ENCODE measurements at regions not wholly inside any gene's neighbourhood (a gene's known extent, or its start where the extent isn't known, plus 50 kb on each side); places are given as distances from the start of the nearest gene placed in this dataset.
A peak's percentile ranks its signal among the peaks of the same experiment; 100 is the strongest.

DNA sequence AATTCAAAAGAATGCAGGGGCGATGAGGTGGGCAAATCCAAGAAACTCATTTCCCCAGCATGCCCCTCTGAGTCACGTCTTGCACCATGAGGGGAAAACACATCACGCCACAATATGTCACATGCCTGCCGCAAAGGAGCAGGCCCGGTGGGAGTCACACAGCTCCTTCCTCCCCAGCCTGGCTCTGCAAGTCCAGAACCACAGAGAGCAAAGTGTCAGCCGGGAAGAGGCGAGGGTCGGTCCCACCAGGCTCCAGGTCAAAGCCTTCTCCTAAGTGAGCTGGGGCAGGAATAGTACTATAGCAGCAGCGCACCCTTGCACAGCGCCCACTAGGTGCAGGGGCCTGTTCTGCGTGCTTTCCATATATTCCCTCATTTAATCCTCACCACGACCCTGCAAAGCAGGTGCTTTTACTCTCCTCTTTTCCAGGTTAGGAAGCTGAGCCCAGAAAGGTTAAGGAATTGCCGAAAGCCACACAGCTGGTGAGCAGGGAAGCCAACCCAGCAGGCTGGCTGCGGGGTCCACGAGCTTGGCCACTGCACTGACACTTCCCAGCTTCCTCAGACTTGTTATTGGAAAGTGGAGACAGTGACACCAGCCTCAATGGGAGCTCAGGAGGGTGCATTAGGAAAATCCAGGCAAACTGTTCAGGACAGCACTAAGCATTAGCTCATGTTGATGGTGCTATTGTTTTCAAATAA lies 94.0 kb upstream of the ZMIZ1 start:
- Mint-ChIP-seq H3K9me3 (no peaks in the 10 kb centered on the region), H3K4me1 (peaks cover 27% of the 10 kb centered on the region), H3K36me3 (no peaks in the 10 kb centered on the region), H3K27me3 (no peaks in the 10 kb centered on the region), H3K4me3 (peak overlapping the region; percentile 95), H3K27ac (peak overlapping the region; percentile 100)
- DNase-seq = peak; percentile 77

DNA sequence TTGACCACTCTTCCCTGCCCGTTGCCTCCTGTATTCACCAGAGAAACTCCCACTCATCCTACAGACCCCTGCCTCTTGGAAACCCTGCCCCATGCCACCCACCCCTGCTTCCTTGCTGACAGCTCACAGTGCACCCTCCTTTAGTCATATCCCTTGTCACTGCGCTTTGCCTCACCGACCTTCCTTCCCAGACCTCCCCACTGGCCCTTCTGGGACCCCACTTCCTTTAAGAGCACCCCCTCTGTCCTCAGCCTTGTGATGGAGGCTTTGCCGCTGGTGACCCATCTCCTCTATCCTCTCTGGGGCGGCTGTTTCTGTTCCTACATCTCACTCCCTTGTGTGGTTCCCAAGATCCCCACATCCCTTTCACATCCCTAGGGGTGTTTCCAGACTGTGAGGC lies 92.8 kb upstream of the ZMIZ1 start:
- peaks cover 28% of the 10 kb centered on the region for H3K4me1 Mint-ChIP-seq
- no peaks in the 10 kb centered on the region for H3K27me3 Mint-ChIP-seq
- peak overlapping the region; percentile 43 for H3K27ac Mint-ChIP-seq
- no peaks in the 10 kb centered on the region for H3K9me3 Mint-ChIP-seq
- H3K36me3 Mint-ChIP-seq = no peaks in the 10 kb centered on the region
- H3K4me3 Mint-ChIP-seq = no peak overlapping the region
- no peak for DNase-seq

DNA sequence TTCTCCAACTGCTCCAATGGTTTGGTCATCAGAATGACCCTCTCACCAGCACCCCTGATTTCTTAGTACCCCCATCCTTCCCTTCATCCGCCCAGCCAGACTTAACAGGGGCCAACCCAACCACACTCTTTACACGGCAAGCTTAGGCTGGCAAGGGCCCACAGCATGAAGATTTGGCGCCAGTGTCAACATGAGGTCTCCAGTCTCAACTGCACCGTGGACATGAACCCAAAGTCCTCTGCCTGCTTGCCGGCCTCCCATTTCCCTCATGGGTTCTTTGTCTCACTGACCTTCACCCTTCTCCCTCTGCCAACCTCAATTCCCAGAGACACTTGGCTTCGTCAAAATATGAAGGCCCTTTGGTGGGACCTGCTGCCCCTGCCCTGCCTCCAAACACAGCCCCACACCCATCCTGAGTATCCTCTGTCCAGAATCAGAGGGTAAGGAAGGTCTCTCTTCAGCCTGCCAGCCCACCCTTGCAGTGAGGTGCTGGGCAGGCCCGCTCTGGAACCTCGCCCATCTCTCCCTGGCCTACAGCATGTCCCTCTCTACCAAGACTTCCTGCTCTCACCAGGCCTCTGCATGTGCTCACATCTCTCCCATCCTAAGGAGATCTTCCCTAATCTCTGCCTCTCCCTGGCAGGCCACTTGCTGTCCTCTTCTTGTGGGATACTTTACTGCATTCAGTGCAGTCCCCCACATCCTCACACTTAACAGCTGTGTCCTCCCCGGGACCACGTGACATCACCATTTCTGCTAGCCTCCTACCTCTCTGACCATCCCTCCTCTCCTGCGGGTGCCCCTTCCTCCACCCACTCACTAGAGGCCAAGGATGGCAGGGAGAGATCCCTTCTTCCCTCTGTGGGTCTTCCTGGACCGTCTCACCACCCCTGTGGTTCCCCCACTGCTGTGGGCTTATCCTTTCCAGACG lies 91.7 kb upstream of the ZMIZ1 start:
- no peaks in the 10 kb centered on the region for H3K9me3 Mint-ChIP-seq
- peaks cover 36% of the 10 kb centered on the region for H3K4me1 Mint-ChIP-seq
- no peak for DNase-seq
- no peaks in the 10 kb centered on the region for H3K27me3 Mint-ChIP-seq
- H3K4me3 Mint-ChIP-seq = no peak overlapping the region
- H3K36me3 Mint-ChIP-seq = no peaks in the 10 kb centered on the region
- H3K27ac Mint-ChIP-seq = peak overlapping the region; percentile 27

DNA sequence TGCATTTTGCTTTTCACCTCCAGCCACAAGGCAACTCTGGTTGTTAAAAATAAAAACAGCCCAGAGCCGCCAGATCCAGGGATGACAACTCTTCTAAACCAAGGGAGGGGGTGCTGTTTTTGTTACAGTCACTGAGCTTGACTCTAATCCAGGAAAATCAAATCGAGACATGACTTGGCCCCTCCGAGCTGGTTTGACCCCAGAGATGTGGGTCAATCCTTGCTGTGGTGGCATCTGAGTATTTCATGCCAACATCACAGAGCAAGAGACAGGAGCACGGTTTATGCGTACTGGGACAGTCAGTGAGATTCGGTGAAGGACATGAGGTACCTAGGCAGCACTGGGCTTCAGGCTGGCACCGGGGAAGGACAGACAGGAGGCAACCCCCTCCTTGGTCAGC lies 88.8 kb upstream of the ZMIZ1 start:
- peaks cover 23% of the 10 kb centered on the region for H3K4me1 Mint-ChIP-seq
- no peaks in the 10 kb centered on the region for H3K9me3 Mint-ChIP-seq
- no peaks in the 10 kb centered on the region for H3K27me3 Mint-ChIP-seq
- no peak overlapping the region for H3K4me3 Mint-ChIP-seq
- no peak for DNase-seq
- H3K27ac Mint-ChIP-seq = no peak overlapping the region
- no peaks in the 10 kb centered on the region for H3K36me3 Mint-ChIP-seq

DNA sequence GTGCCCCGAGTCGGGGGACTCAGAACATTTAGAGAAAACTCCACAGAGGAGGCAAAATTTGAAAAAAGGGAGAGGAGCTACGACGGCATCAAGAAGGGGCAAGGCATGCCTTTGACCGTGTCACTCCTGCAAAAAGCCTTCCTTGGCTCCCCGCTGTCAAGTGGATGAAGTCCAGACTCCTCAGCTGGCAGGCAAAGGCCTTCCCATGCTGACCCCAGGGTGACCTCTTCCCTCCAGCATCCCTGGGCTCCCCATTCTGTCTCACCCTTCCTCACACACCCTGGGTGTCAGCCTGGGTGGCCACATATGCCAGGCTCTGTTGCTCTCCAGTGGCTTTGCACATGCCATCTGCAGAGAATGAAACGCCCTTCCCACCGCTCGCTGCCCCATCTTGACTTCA lies 88.4 kb upstream of the ZMIZ1 start:
- no peaks in the 10 kb centered on the region for H3K36me3 Mint-ChIP-seq
- no peak overlapping the region for H3K4me3 Mint-ChIP-seq
- H3K9me3 Mint-ChIP-seq = no peaks in the 10 kb centered on the region
- DNase-seq = no peak
- H3K4me1 Mint-ChIP-seq = peaks cover 20% of the 10 kb centered on the region
- no peak overlapping the region for H3K27ac Mint-ChIP-seq
- H3K27me3 Mint-ChIP-seq = no peaks in the 10 kb centered on the region

DNA sequence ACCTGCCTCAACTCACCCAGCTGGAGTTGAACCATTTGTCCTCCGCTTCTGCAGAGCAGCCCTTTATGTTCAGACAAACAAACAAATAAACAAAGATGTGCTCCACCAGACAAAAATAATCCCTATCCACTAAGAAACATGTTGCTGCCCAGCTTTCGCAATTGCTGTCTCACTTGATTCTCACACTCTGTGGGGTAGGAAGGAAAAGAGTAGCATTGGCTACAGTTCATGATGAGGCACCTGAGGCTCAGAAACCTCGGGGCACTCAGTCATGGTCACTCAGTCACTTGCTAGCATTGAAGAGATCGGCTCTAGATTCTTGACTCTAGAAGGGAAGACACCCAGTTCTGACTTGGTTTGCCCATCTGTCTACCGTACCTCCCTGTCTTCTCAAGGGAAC lies 88.0 kb upstream of the ZMIZ1 start:
- no peak for DNase-seq
- H3K27me3 Mint-ChIP-seq = no peaks in the 10 kb centered on the region
- H3K27ac Mint-ChIP-seq = no peak overlapping the region
- no peaks in the 10 kb centered on the region for H3K9me3 Mint-ChIP-seq
- no peak overlapping the region for H3K4me3 Mint-ChIP-seq
- no peaks in the 10 kb centered on the region for H3K36me3 Mint-ChIP-seq
- H3K4me1 Mint-ChIP-seq = peaks cover 15% of the 10 kb centered on the region

DNA sequence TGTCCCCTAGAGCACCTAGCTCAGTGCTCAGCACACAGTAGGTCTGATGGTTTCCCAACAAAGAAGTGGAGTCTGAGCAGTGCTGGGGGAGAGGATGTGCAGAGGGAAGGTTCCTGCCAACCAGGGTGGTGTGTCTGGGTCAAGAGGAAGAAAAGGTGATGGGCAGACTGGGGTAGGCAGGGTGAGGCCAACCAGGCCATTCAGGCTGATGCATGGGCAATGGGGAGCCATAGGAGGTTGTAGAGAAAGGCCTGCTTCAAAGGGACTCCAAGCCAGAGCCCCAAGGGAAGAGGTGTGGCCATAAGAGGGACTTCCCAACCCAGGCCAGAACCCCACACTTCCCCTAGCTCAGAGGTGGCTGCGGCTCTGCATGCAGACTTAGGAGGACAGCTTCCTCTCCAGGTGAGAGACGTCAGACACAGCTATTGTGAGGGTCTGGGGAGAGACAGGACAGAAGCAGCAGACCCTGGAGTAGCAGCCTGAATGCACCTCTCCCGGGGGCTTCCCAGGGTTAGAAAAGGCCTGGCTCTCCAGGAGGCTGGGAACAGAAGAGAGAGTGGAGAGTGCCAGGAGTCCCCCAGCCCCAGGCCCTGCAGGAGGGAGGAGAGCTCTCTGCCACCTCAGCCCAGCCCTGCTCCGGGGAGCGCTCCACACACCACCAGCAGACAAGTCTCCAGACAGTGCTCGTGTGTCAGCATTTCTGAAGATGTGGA lies 87.4 kb upstream of the ZMIZ1 start:
- peak; percentile 37 for DNase-seq

DNA sequence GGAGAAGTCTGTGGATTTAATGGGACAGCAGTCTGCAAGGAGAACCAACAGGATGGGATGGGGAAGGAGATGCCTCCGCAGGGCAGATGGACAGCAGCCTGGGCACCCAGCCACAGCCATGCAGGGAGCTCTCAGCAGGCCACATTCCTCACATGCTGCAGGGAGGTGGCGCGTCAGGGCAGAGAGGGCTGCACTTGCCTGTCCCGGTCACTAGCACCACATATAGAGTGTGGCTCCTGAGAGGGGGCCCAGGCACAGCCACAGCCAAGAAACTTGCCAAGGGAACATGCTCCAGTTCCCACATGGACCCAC lies 86.8 kb upstream of the ZMIZ1 start:
- no peak for DNase-seq
- Mint-ChIP-seq H3K36me3 (no peaks in the 10 kb centered on the region), H3K27me3 (no peaks in the 10 kb centered on the region), H3K4me1 (peaks cover 13% of the 10 kb centered on the region), H3K9me3 (no peaks in the 10 kb centered on the region), H3K27ac (no peak overlapping the region), H3K4me3 (no peak overlapping the region)

More for the DNA sequence above, 87.4 kb upstream of the ZMIZ1 start:
- Mint-ChIP-seq H3K27me3 (no peaks in the 10 kb centered on the region), H3K4me3 (peak overlapping the region; percentile 11), H3K36me3 (no peaks in the 10 kb centered on the region), H3K9me3 (no peaks in the 10 kb centered on the region), H3K27ac (no peak overlapping the region), H3K4me1 (peaks cover 13% of the 10 kb centered on the region)

DNA sequence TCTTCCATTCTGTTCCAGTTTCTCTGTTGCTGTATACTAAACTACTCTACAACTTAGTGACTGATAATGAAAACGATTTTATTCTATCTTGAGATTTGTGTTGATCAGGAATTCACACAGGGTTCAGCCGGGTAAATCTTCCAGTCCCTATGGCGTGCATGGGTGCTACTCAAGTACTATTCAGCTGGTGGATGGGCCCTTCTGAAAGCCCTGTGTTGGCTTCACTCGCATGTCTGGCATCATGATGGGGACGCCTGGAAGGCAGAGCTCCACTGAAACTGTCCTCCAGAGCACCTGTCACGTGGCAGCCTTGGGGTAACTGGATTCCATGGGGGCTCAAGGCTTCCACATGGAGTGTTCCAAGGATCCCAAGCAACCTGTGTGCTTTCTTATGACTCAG lies 86.0 kb upstream of the ZMIZ1 start:
- Mint-ChIP-seq H3K36me3 (no peaks in the 10 kb centered on the region), H3K4me3 (no peak overlapping the region), H3K4me1 (peaks cover 13% of the 10 kb centered on the region), H3K9me3 (no peaks in the 10 kb centered on the region), H3K27ac (no peak overlapping the region), H3K27me3 (no peaks in the 10 kb centered on the region)
- DNase-seq = no peak

DNA sequence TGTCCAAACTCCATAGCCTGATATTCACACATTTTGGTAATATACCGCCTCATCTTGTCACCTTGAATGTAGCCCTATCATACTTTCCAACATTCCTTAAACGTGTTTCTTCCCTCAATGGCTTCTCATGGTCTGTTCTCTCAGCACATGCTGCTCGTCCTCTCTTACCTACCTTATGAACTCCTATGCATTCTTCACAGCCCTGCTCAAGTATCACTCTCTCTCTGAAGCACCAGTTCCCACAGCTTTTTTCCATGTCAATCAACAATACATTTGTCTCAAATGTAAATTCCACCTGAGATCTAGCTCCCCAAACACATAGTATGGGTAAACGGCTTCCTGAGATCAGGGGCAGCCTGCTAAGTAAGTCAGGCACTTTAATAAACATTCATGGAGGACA lies 85.2 kb upstream of the ZMIZ1 start:
- no peaks in the 10 kb centered on the region for H3K9me3 Mint-ChIP-seq
- H3K4me1 Mint-ChIP-seq = peaks cover 9% of the 10 kb centered on the region
- no peaks in the 10 kb centered on the region for H3K27me3 Mint-ChIP-seq
- H3K36me3 Mint-ChIP-seq = no peaks in the 10 kb centered on the region
- no peak overlapping the region for H3K27ac Mint-ChIP-seq
- DNase-seq = no peak
- no peak overlapping the region for H3K4me3 Mint-ChIP-seq

DNA sequence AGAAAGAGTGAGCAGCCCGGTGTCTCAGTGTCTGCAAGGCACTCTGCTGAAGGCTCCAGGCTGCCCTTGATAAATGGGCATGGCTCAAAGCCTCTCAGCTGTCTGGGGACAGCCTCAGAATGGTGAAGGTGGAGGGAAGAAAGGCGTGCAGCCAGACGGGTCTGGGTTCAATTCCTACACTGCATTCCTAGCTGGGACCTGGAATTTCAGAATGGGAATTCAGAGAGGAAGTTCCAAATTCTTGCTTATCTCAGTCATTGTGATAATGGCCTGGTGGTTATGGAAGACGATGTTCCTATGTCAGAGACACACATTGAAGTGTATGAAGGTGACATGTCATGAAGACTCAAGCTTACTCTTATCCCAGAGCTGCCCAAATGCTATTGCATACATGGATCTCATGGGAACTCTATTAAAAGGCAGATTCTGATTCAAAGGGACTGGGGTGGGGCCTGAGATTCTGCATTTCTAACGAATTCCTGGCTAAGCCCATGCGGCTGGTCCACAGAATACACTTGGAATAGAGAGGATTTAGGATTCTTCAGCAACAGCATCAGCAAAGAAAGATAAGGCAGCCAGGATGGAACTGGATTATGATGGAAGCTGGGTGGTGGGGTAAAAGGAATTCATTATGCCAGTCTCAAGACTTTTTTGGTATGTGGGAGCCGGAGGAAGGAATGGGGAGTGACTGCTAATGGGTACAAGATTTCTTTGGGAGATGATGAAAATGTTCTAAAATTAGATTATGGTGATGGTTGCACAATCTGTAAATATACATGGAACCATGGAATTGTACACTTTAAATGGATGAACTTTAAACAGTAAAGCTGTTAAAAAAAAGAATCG lies 82.6 kb upstream of the ZMIZ1 start:
- Mint-ChIP-seq H3K4me1 (peaks cover 14% of the 10 kb centered on the region), H3K27ac (no peak overlapping the region), H3K27me3 (no peaks in the 10 kb centered on the region)

DNA sequence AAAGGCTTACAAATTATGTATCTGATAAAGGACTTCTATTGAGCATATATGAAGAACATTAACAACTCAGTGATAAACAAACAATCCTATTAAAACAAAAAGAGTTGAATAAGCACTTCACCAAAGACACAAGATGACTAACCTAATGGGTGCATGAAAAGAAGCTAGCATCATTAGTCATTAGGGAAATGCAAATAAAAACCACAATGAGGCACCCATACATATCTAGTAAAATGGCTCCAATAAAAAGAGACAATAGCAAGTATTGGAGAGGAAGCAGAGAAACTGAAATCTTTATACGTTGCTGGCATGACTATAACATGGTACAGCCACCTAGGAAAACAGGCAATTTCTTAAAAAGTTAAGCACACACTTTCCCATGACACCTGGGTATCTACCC lies 77.6 kb upstream of the ZMIZ1 start:
- DNase-seq = no peak
- Mint-ChIP-seq H3K4me3 (no peak overlapping the region), H3K9me3 (no peaks in the 10 kb centered on the region), H3K27ac (no peak overlapping the region), H3K36me3 (no peaks in the 10 kb centered on the region), H3K27me3 (no peaks in the 10 kb centered on the region), H3K4me1 (peaks cover 23% of the 10 kb centered on the region)

More for the DNA sequence above, 82.6 kb upstream of the ZMIZ1 start:
- Mint-ChIP-seq H3K9me3 (no peaks in the 10 kb centered on the region), H3K36me3 (no peaks in the 10 kb centered on the region), H3K4me3 (no peak overlapping the region)
- DNase-seq = no peak

DNA sequence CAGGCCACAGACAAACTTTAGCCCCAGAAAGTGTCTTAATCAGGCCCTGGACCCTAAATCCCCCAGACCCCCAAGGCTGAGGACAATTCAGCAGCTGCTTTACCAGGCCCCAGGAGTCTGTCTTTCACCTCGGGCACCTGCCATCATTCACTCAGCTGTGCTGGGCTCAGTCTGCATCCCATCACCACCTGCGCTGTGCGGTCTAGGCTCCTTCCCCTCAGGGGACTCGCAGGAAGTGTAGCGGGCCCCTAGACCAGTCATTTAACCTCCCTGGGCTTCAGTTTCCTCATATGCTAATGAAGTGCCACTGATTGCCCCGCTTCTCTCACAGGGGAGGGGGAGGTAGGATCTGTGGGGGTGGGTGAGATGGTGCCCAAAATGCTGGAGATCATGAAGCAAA lies 76.4 kb upstream of the ZMIZ1 start:
- Mint-ChIP-seq H3K4me1 (peaks cover 23% of the 10 kb centered on the region), H3K27ac (no peak overlapping the region), H3K36me3 (no peaks in the 10 kb centered on the region), H3K4me3 (no peak overlapping the region), H3K9me3 (no peaks in the 10 kb centered on the region), H3K27me3 (no peaks in the 10 kb centered on the region)
- DNase-seq = peak; percentile 26

DNA sequence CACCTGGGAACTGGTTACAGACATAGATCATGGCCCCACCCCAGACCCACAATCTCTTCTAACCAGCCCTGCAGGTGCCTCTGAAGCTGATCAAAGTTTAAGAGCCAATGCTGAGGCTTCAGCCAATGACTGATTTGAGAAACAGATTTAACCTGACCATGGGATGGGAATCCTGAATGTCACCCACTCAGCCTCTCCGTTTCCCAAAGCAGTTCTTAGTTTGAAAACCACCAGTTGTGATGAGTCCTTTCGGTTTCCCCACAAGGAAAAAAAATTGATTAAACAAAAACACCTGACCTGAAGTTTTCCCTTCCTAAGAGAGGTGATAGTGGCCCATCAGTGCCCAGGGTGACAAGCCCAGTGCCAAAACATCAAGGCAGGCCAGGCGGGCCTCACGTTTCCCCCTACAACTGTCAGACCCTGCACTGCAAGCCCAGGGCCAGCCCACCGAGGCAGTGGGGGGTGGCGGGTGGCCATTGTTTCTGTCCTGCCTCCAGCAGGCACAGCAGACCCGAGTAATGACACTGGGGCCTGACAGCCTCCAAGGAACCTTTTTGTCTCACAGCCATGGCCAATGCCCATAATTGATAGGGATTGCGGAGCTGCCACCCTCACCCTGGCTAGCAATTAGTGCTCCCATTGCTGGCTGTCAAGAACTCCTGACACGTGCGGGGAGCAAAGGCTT lies 75.4 kb upstream of the ZMIZ1 start:
- Mint-ChIP-seq H3K4me1 (peaks cover 23% of the 10 kb centered on the region), H3K9me3 (no peaks in the 10 kb centered on the region), H3K36me3 (no peaks in the 10 kb centered on the region), H3K4me3 (no peak overlapping the region), H3K27me3 (no peaks in the 10 kb centered on the region), H3K27ac (no peak overlapping the region)
- no peak for DNase-seq

Measured in activated naive CD8-positive, alpha-beta T cell treated with anti-CD3 and anti-CD28 coated beads for 36 hours (primary cell).